Stomach (tissue), 4 donors: ENCODE measurements at regions not wholly inside any gene's neighbourhood (a gene's known extent, or its start where the extent isn't known, plus 50 kb on each side); places are given as distances from the start of the nearest gene placed in this dataset.

Experiments
- POLR2A ChIP-seq, 4 donors: fragments of 450-650 bp; IDR thresholded peaks; one replicate each; pipeline ENCODE4 v1.6.1; 2016; ENCODE audit warnings: antibody characterized with exemption in 4 of 4, control low read depth in 2 of 4, mild to moderate bottlenecking in 1 of 4, moderate library complexity in 1 of 4
- POLR2AphosphoS5 ChIP-seq, 3 donors: sonication (generic); formaldehyde crosslinking; IDR thresholded peaks; one replicate each; pipeline ENCODE4 v1.6.1; 2016; ENCODE audit warnings: antibody characterized with exemption in 3 of 3

DNA sequence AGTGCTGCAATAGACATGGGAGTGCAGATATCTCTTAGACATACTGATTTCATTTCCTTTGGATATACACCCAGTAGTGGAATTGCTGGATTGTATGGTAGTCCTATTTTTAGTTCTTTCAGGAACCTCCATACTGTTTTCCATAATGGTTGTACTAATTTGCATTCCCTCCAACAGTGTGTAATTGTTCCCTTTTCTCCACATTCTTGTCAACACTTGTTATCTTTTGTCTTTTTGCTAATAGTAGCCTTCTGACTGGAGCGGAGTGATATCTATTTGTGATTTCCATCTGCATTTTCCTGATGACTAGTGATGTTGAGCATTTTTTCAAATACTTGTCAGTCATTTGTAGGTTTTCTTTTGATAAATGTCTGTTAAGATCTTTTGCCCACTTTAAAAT, 128.9 kb downstream of the CTNND1 start:
- no peak for TF ChIP-seq POLR2AphosphoS5 (IDR thresholded peaks at IDR 0.05)
- TF ChIP-seq POLR2A (IDR thresholded peaks at IDR 0.05) = no peak
